CD14-positive monocyte (primary cell): ENCODE measurements at regions not wholly inside any gene's neighbourhood (a gene's known extent, or its start where the extent isn't known, plus 50 kb on each side); places are given as distances from the start of the nearest gene placed in this dataset.

Source experiments
- DNase-seq, 3 donors: peaks; one replicate each; pipeline ENCODE4 v3.0.0-alpha.2; 2011 to 2022
- H2AFZ ChIP-seq: 2 replicates; pipeline ENCODE4 v1.6.0; 2012; ENCODE audit warnings: mild to moderate bottlenecking, low read depth, low read length, inconsistent platforms; ENCODE audit not compliant: insufficient read depth, poor library complexity, severe bottlenecking
- H3K27ac ChIP-seq, 2 donors: 1 replicate in 1 of 2; 2 replicates in 1 of 2; pipeline ENCODE4 v1.5.1; 2012 to 2013; ENCODE audit warnings: low read length in 2 of 2, control low read depth in 1 of 2, inconsistent platforms in 1 of 2, low read depth in 1 of 2, mild to moderate bottlenecking in 1 of 2
- H3K27me3 ChIP-seq, 2 donors: one replicate each; pipeline versions ENCODE4 v1.6.0 to v1.6.1; 2011 to 2013; ENCODE audit warnings: low read length in 2 of 2; ENCODE audit not compliant: control insufficient read depth in 2 of 2, insufficient read depth in 2 of 2
- H3K36me3 ChIP-seq, 2 donors: replicated peaks in 1 of 2; 1 replicate in 1 of 2; 2 replicates in 1 of 2; pipeline versions ENCODE4 v1.5.1 to v1.6.1; 2012 to 2013; ENCODE audit warnings: low read length in 2 of 2, control low read depth in 1 of 2, inconsistent platforms in 1 of 2, mild to moderate bottlenecking in 1 of 2; ENCODE audit not compliant: insufficient read depth in 2 of 2, control insufficient read depth in 1 of 2
- H3K4me1 ChIP-seq, 2 donors: 1 replicate in 1 of 2; 2 replicates in 1 of 2; pipeline versions ENCODE4 v1.5.1 to v1.6.1; 2012 to 2013; ENCODE audit warnings: low read length in 2 of 2, control low read depth in 1 of 2, inconsistent platforms in 1 of 2, mild to moderate bottlenecking in 1 of 2, moderate library complexity in 1 of 2; ENCODE audit not compliant: insufficient read depth in 2 of 2, control insufficient read depth in 1 of 2
- H3K4me2 ChIP-seq: replicated peaks from 2 replicates; pipeline ENCODE3; 2012; ENCODE audit warnings: low read length, moderate library complexity, mild to moderate bottlenecking; ENCODE audit not compliant: poor library complexity, severe bottlenecking; ENCODE audit errors: extremely low read depth
- H3K4me3 ChIP-seq, 3 experiments: fragments of 200-600 bp in 1 of 3; sonication (generic) in 1 of 3; replicated peaks in 1 of 3; 1 replicate in 2 of 3; 2 replicates in 1 of 3; pipeline ENCODE4 v1.5.1; 2011 to 2013; ENCODE audit warnings: low read length in 3 of 3, mild to moderate bottlenecking in 3 of 3, control low read depth in 2 of 3, low read depth in 2 of 3, inconsistent platforms in 1 of 3, moderate library complexity in 1 of 3
- H3K79me2 ChIP-seq: 2 replicates; pipeline ENCODE4 v1.6.0; 2012; ENCODE audit warnings: mild to moderate bottlenecking, control low read depth, inconsistent platforms, low read length, moderate library complexity; ENCODE audit not compliant: insufficient read depth
- H3K9ac ChIP-seq: 2 replicates; pipeline ENCODE4 v1.6.0; 2017; ENCODE audit warnings: low read length, mild to moderate bottlenecking; ENCODE audit not compliant: insufficient read depth, poor library complexity, severe bottlenecking
- H3K9me3 ChIP-seq, 2 donors: replicated peaks in 1 of 2; 1 replicate in 1 of 2; 2 replicates in 1 of 2; pipeline versions ENCODE4 v1.5.1 to v1.6.1; 2012 to 2013; ENCODE audit warnings: low read length in 2 of 2, control low read depth in 1 of 2; ENCODE audit not compliant: control insufficient read depth in 1 of 2, insufficient read depth in 1 of 2
- H4K20me1 ChIP-seq: 2 replicates; pipeline ENCODE4 v1.6.0; 2012; ENCODE audit warnings: mild to moderate bottlenecking, low read length, control low read depth, moderate library complexity; ENCODE audit not compliant: insufficient read depth
- H3K27ac Mint-ChIP-seq, 7 donors: one replicate each; pipeline ENCODE4 v1.8.0; 2020; ENCODE audit warnings: mild to moderate bottlenecking in 7 of 7, mixed read lengths in 7 of 7, moderate library complexity in 6 of 7, inconsistent platforms in 2 of 7
- H3K27me3 Mint-ChIP-seq, 3 donors: one replicate each; pipeline ENCODE4 v1.8.0; 2021 to 2022; ENCODE audit warnings: low read depth in 3 of 3, mild to moderate bottlenecking in 3 of 3, mixed read lengths in 3 of 3, moderate library complexity in 3 of 3, inconsistent platforms in 1 of 3
- H3K36me3 Mint-ChIP-seq, 2 donors: one replicate each; pipeline ENCODE4 v1.8.0; 2020; ENCODE audit warnings: mixed read lengths in 2 of 2, inconsistent platforms in 1 of 2, mild to moderate bottlenecking in 1 of 2
- H3K4me1 Mint-ChIP-seq: one replicate; pipeline ENCODE4 v1.8.0; 2020; ENCODE audit warnings: mild to moderate bottlenecking, mixed read lengths
- H3K4me3 Mint-ChIP-seq, 2 donors: one replicate each; pipeline ENCODE4 v1.8.0; 2020; ENCODE audit warnings: mild to moderate bottlenecking in 2 of 2, mixed read lengths in 2 of 2, moderate library complexity in 1 of 2
- H3K9me3 Mint-ChIP-seq, 7 donors: one replicate each; pipeline ENCODE4 v1.8.0; 2020 to 2022; ENCODE audit warnings: mixed read lengths in 7 of 7, mild to moderate bottlenecking in 6 of 7, moderate library complexity in 6 of 7, inconsistent platforms in 2 of 7
- CTCF ChIP-seq: fragments of 200-600 bp; IDR thresholded peaks from one replicate; pipeline ENCODE4 v1.8.0; 2022; ENCODE audit warnings: antibody characterized with exemption, mild to moderate bottlenecking
- WGBS: methylation state at CpG from one replicate; pipeline ENCODE4 v1.1.5; 2013; ENCODE audit warnings: missing lambda C conversion rate; ENCODE audit not compliant: insufficient coverage; 5-methylcytosine and 5-hydroxymethylcytosine counted together
- intact Hi-C, 2 donors: fragments of 100-400 bp; cut with micrococcal nuclease; formaldehyde crosslinking; loops; one replicate each; pipeline versions ENCODE4 v1.15.0 to v1.15.1; 2023

- Histone ChIP-seq H2AFZ (no peak overlapping the region), H3K27me3 (no peaks in the 10 kb centered on the region), H3K4me3 (no peak overlapping the region), H3K79me2 (no peaks in the 10 kb centered on the region), H4K20me1 (no peaks in the 10 kb centered on the region), H3K9me3 (no peaks in the 10 kb centered on the region), H3K36me3 (no peaks in the 10 kb centered on the region), H3K27ac (no peak overlapping the region), H3K9ac (no peak overlapping the region), H3K4me1 (no peaks in the 10 kb centered on the region), H3K4me2 (no peak overlapping the region)
- no peak for DNase-seq
- H3K36me3 Mint-ChIP-seq, result no peaks in the 10 kb centered on the region
- no peak overlapping the region for H3K4me3 Mint-ChIP-seq
- no peak overlapping the region for H3K27ac Mint-ChIP-seq
- H3K27me3 Mint-ChIP-seq, result no peaks in the 10 kb centered on the region
- no peak for TF ChIP-seq CTCF
- intact Hi-C loops, result no loop called here
- WGBS, result no CpG with 5 or more reads among the region's 1 CpG
- H3K9me3 Mint-ChIP-seq, result peaks cover 0 to 3% (median 0%) of the 10 kb centered on the region in 7 donors
- H3K4me1 Mint-ChIP-seq, result peaks cover 6% of the 10 kb centered on the region
Observed at GRCh38 chr2:155427470-155427869, 729.0 kb downstream of the KCNJ3 start.

GRCh38 chr2:155424518-155424917 lies 726.0 kb downstream of the KCNJ3 start:
- WGBS, result no CpG with 5 or more reads among the region's 2 CpGs
- Histone ChIP-seq H3K9me3 (no peaks in the 10 kb centered on the region), H4K20me1 (no peaks in the 10 kb centered on the region), H3K36me3 (no peaks in the 10 kb centered on the region), H3K79me2 (no peaks in the 10 kb centered on the region), H3K9ac (no peak overlapping the region), H3K4me1 (no peaks in the 10 kb centered on the region), H3K27me3 (no peaks in the 10 kb centered on the region), H3K27ac (no peak overlapping the region), H2AFZ (no peak overlapping the region), H3K4me3 (no peak overlapping the region), H3K4me2 (no peak overlapping the region)
- TF ChIP-seq CTCF, result no peak
- H3K4me1 Mint-ChIP-seq, result peaks cover 6% of the 10 kb centered on the region
- no peaks in the 10 kb centered on the region for H3K36me3 Mint-ChIP-seq
- intact Hi-C loops, result no loop called here
- no peak for DNase-seq
- no peak overlapping the region for H3K4me3 Mint-ChIP-seq
- H3K27me3 Mint-ChIP-seq, result no peaks in the 10 kb centered on the region
- H3K27ac Mint-ChIP-seq, result no peak overlapping the region
- H3K9me3 Mint-ChIP-seq, result peaks cover 0 to 3% (median 0%) of the 10 kb centered on the region in 7 donors
